Stimulated activated naive B cell treated with anti-CD40 and anti-IgM and Interleukin-4, amounts not matched to agents 10 μg/mL and 1 μg/mL and 100 μg/mL, for 72 hours (primary cell): ENCODE measurements at regions not wholly inside any gene's neighbourhood (a gene's known extent, or its start where the extent isn't known, plus 50 kb on each side); places are given as distances from the start of the nearest gene placed in this dataset.

Experiments used
- ATAC-seq, 2 donors: fragments of 150-1000 bp; cut with Tn5 transposase; replicated peaks; 2 replicates each; pipeline ENCODE4 v1.10.0; 2021; ENCODE audit warnings: moderate library complexity in 1 of 2
- DNase-seq: peaks from one replicate; pipeline ENCODE4 v3.0.0; 2021
- H3K27ac Mint-ChIP-seq: one replicate; pipeline ENCODE4 v1.8.0; 2022; ENCODE audit warnings: mild to moderate bottlenecking, mixed read lengths
- H3K27me3 Mint-ChIP-seq, 2 donors: one replicate each; pipeline ENCODE4 v1.8.0; 2022; ENCODE audit warnings: mixed read lengths in 2 of 2
- H3K36me3 Mint-ChIP-seq, 2 donors: one replicate each; pipeline ENCODE4 v1.8.0; 2022; ENCODE audit warnings: mixed read lengths in 2 of 2, mild to moderate bottlenecking in 1 of 2
- H3K4me1 Mint-ChIP-seq, 2 donors: one replicate each; pipeline ENCODE4 v1.8.0; 2022; ENCODE audit warnings: mixed read lengths in 2 of 2, mild to moderate bottlenecking in 1 of 2
- H3K4me3 Mint-ChIP-seq, 2 donors: one replicate each; pipeline ENCODE4 v1.8.0; 2022; ENCODE audit warnings: mild to moderate bottlenecking in 2 of 2, mixed read lengths in 2 of 2, moderate library complexity in 1 of 2
- H3K9me3 Mint-ChIP-seq, 2 donors: one replicate each; pipeline ENCODE4 v1.8.0; 2022; ENCODE audit warnings: mixed read lengths in 2 of 2, mild to moderate bottlenecking in 1 of 2

DNA sequence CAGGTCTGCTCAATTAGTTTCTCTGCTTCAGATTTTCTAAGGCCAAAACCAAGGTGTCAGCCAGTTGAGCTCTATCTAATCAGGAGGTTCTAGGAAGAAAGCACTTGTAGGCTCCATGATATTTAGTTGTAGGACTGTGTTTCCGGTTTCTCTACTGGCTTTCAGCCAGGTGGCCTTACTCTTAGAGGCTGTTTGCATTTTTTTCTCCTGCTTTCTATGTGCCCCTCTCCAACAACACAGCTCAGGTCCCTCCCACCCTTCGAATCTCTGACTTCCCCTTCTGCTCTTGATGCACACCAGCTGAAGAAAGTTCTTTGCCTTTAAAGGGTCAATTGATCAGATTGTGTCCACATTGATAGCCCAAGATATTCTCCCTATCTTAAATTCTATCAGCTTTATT is 245.2 kb downstream of the RAB28 start:
- Mint-ChIP-seq H3K27ac (no peak overlapping the region), H3K9me3 (peaks cover 3 to 4% of the 10 kb centered on the region in 2 donors), H3K27me3 (no peaks in the 10 kb centered on the region), H3K4me1 (peaks cover 0 to 2% of the 10 kb centered on the region in 2 donors), H3K4me3 (no peak overlapping the region), H3K36me3 (peaks cover 3 to 8% of the 10 kb centered on the region in 2 donors)
- no peak for ATAC-seq
- no peak for DNase-seq

DNA sequence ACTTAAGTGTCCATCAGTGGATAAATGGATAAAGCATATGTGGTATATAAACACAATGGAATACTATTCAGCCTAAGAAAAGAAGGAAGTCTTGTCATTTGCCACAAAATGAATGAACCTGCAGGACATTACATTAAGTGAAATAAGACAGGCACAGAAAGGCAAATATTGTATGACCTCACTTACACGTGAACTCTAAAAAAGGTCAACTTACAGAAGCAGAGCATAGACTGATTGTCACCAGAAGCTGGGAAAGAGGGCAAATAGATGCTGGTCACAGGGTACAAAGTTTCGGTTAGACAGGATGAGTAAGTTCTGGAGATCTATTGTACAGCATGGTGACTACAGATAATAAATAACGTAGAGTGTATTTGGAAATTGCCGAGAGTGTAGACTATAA is 247.7 kb downstream of the RAB28 start:
- peaks cover 4 to 6% of the 10 kb centered on the region in 2 donors for H3K36me3 Mint-ChIP-seq
- peaks cover 0 to 2% of the 10 kb centered on the region in 2 donors for H3K4me1 Mint-ChIP-seq
- peaks cover 12 to 14% of the 10 kb centered on the region in 2 donors for H3K9me3 Mint-ChIP-seq
- no peak for DNase-seq
- H3K4me3 Mint-ChIP-seq, result no peak overlapping the region
- ATAC-seq, result no peak
- no peak overlapping the region for H3K27ac Mint-ChIP-seq
- no peaks in the 10 kb centered on the region for H3K27me3 Mint-ChIP-seq

DNA sequence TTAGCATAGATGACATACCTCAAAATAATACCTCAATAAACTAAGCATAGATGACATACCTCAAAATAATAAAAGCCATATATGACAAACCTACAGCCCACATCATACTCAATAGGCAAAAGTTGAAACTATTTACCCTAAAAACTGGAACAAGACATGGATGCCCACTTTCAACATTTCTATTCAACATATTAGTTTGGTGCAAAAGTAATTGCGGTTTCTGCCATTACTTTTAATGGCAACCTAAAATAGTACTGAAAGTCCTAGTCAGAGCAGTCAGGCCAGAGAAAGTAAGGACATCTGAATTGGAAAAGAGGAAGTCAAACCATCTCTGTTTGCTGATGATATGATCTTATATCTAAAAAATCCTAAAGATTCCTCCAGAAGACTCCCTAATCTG is 250.4 kb downstream of the RAB28 start:
- Mint-ChIP-seq H3K4me1 (peaks cover 0 to 2% of the 10 kb centered on the region in 2 donors), H3K36me3 (peaks cover 12 to 21% of the 10 kb centered on the region in 2 donors), H3K27me3 (no peaks in the 10 kb centered on the region), H3K4me3 (no peak overlapping the region), H3K27ac (no peak overlapping the region), H3K9me3 (peaks cover 25 to 34% of the 10 kb centered on the region in 2 donors)
- ATAC-seq (no peak), DNase-seq (no peak)

DNA sequence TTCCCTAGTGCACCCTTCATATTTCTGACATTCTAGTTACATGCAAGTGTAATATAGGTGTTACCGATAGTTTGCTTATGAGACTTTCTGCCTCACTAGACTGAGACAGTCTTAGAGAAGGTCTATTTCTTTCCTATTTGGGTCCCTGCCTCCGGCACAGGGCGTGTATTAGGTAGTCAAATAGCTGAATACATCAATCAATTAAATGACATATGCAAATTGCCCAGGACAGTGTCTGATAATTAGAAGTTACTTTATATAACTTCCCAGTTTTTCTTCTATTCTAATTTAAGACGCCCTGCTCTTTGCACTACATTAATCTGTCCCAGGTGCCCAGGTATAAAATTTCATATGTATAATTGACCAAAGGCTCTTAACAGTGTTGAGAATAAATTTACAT is 264.2 kb downstream of the RAB28 start:
- peaks cover 7 to 13% of the 10 kb centered on the region in 2 donors for H3K36me3 Mint-ChIP-seq
- ATAC-seq, result no peak

DNA sequence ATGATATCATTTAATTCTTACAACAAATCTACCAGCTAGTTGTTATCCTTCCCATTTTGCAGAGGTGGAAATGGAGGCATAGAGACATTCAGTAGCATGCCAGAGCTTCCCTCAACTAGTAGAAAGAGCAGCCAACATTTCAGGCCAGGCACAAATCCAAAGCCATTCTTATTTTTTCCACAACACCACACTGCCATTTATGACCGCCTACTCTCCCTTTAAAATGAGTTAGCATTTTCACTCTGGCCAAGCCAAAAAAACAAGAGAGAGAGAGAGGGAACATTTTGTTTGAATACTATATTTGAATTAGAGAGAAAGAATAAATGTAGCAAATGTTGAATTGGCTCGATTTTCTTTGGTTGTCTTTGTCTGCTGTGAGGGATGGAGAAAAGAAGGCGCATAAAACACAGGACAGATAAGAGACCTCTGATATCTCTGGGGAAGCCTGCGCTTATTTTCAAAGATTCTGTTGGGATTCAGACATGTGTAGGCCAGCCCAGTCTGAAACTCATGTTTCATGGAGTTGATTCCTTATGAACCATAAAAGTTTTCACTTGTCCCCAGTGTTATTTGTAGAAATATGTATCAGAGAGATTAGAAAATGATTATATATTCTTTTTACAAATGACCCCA is 265.7 kb downstream of the RAB28 start:
- H3K27me3 Mint-ChIP-seq, result no peaks in the 10 kb centered on the region
- H3K4me3 Mint-ChIP-seq, result no peak overlapping the region
- H3K9me3 Mint-ChIP-seq, result peaks cover 7 to 12% of the 10 kb centered on the region in 2 donors
- ATAC-seq, result no peak
- peaks cover 7 to 13% of the 10 kb centered on the region in 2 donors for H3K36me3 Mint-ChIP-seq
- H3K27ac Mint-ChIP-seq, result no peak overlapping the region
- H3K4me1 Mint-ChIP-seq, result no peaks in the 10 kb centered on the region
- no peak for DNase-seq

More for the DNA sequence above, 264.2 kb downstream of the RAB28 start:
- Mint-ChIP-seq H3K4me3 (no peak overlapping the region), H3K9me3 (peaks cover 7 to 12% of the 10 kb centered on the region in 2 donors), H3K4me1 (no peaks in the 10 kb centered on the region), H3K27ac (no peak overlapping the region), H3K27me3 (no peaks in the 10 kb centered on the region)
- DNase-seq, result no peak

DNA sequence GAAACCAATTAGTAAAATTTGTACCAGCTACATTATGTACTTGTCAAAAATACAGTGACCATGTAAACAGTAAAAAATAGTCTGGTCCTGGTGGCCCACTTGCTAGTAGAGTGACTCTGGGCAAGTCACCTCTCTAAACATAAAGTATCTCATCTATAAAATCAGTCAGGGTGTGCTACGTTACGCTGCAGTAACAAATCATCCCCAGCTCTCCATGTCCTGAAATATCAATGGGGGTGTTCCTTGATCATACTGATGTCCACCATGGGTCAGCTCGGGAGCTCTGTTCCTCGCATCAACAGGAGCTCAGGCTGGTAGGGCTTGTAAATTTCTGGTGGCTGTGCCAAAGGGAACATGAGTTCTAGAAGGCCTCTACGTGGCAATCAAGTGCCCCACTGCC is 268.6 kb downstream of the RAB28 start:
- peaks cover 7 to 13% of the 10 kb centered on the region in 2 donors for H3K36me3 Mint-ChIP-seq
- H3K9me3 Mint-ChIP-seq, result peaks cover 7 to 12% of the 10 kb centered on the region in 2 donors
- no peaks in the 10 kb centered on the region for H3K4me1 Mint-ChIP-seq
- no peaks in the 10 kb centered on the region for H3K27me3 Mint-ChIP-seq
- DNase-seq, result no peak
- no peak for ATAC-seq
- no peak overlapping the region for H3K4me3 Mint-ChIP-seq
- H3K27ac Mint-ChIP-seq, result no peak overlapping the region

DNA sequence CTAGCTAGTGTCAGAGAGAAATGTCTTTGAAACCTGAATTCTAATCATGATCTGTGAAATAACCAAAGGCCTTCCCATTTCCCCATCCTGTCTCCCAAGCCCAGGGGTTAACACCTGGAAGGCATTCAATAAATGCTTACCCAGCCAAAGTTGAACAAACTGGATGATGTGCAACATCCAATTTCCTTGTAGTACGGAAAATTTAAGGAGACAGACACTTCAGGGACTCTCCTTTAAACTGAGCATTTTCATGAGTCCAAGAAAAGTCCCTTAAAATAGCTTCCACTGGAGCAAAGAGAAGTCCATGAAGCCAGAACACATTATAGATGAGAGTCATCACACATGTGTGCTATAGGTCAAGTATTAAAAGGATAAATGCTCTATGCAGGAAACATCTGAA is 271.2 kb downstream of the RAB28 start:
- Mint-ChIP-seq H3K27ac (no peak overlapping the region), H3K9me3 (peaks cover 7 to 12% of the 10 kb centered on the region in 2 donors)
- no peak for ATAC-seq

DNA sequence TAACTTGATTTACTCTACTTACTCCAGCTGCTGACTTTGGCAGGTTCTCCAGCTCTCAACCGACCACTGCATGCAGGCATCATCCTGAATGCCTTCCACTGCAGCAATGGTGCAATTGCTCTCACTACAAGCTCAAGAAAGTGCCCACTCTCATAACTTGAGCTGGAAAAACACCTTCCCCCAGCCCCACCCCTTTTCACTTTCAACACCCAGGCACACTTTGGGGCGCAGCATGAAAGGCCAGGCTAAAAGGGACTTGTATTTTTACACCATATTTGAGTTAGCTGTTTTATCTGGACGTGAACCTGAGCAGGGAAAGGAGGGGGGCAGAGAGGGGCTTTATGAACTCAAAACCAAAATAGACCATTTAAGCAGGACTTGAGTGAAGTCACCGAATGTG is 274.5 kb downstream of the RAB28 start:
- Mint-ChIP-seq H3K4me3 (no peak overlapping the region), H3K9me3 (no peaks in the 10 kb centered on the region), H3K27me3 (no peaks in the 10 kb centered on the region), H3K27ac (no peak overlapping the region), H3K36me3 (no peaks in the 10 kb centered on the region), H3K4me1 (no peaks in the 10 kb centered on the region)
- DNase-seq (no peak), ATAC-seq (no peak)

More for the DNA sequence above, 271.2 kb downstream of the RAB28 start:
- DNase-seq, result no peak
- H3K36me3 Mint-ChIP-seq, result peaks cover 7 to 13% of the 10 kb centered on the region in 2 donors
- H3K4me3 Mint-ChIP-seq, result no peak overlapping the region
- H3K4me1 Mint-ChIP-seq, result no peaks in the 10 kb centered on the region
- H3K27me3 Mint-ChIP-seq, result no peaks in the 10 kb centered on the region

DNA sequence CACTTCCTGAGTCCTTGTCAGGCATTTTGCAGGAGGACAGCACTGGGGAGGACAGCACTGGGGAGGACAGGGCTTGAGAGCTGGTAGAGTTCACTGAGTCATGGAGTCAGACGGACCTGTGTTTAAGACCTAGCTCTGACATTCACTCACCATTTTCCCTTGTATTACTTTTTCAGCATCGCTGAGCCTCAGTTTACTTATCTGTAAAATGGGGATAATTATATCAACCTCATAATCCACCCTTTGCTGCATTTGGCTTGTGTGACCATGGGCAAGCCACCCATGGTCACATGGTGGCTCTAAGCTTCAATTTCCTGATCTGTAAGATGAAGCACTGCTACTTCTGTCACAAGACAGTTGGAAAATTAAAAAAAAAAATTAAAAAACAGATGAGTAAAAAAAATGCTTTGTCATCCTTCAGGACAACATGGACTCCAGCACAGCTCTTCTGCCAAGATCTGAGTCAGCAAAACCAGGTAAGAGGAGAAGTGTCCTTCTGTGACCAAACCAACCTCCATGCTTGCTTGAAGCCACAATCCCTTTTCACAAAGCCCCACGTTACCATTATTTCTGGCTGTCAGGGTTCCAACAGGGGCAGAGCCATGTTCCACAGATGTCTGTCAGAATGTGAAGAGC is 275.5 kb downstream of the RAB28 start:
- H3K9me3 Mint-ChIP-seq, result no peaks in the 10 kb centered on the region
- H3K36me3 Mint-ChIP-seq, result no peaks in the 10 kb centered on the region
- H3K4me1 Mint-ChIP-seq, result no peaks in the 10 kb centered on the region
- no peak for DNase-seq
- no peaks in the 10 kb centered on the region for H3K27me3 Mint-ChIP-seq
- no peak overlapping the region for H3K27ac Mint-ChIP-seq
- ATAC-seq, result no peak
- no peak overlapping the region for H3K4me3 Mint-ChIP-seq

DNA sequence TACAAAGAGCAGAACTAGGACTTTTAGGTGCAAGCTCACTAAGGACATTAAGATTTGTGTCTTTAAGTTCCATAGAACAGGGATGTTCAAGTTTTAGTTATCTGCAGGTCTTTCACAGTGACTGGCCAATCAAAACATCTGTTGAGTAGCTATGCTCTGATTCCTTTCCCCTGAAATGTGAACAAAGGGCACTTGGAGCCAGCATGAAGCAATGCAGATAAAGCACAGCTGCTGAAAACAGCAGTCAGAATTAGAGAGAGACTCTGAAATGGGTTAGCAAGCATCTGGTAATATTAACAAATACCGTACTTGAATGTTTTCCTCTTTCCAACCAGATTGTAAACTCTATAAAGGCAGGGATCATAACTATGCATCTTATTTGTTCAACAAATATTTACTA is 276.9 kb downstream of the RAB28 start:
- no peaks in the 10 kb centered on the region for H3K36me3 Mint-ChIP-seq
- ATAC-seq, result no peak

DNA sequence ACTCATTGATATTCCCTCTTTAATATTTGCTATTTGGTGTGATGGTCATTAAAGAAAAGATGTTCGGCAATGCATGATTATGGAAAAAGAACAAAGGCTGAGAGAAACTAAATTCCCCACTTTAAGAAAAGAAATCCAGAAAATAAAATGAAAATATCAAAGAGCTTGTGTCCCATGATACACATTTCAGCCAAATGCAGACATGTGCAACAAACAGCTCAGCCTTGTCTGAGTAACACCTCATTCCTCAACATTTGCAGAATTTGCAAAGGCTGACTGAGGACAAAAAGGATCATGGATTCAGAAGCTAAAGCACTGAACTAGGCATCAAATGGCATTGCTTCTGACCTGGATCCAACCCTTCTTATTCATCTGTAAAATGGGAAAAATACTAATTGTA is 281.0 kb downstream of the RAB28 start:
- H3K27me3 Mint-ChIP-seq, result no peaks in the 10 kb centered on the region
- peaks cover 0 to 3% of the 10 kb centered on the region in 2 donors for H3K36me3 Mint-ChIP-seq
- no peaks in the 10 kb centered on the region for H3K4me1 Mint-ChIP-seq
- no peak overlapping the region for H3K27ac Mint-ChIP-seq
- ATAC-seq (no peak), DNase-seq (no peak)
- H3K9me3 Mint-ChIP-seq, result no peaks in the 10 kb centered on the region
- no peak overlapping the region for H3K4me3 Mint-ChIP-seq

More for the DNA sequence above, 276.9 kb downstream of the RAB28 start:
- no peaks in the 10 kb centered on the region for H3K27me3 Mint-ChIP-seq
- no peak overlapping the region for H3K4me3 Mint-ChIP-seq
- H3K27ac Mint-ChIP-seq, result no peak overlapping the region
- DNase-seq, result no peak
- H3K9me3 Mint-ChIP-seq, result no peaks in the 10 kb centered on the region
- H3K4me1 Mint-ChIP-seq, result no peaks in the 10 kb centered on the region

DNA sequence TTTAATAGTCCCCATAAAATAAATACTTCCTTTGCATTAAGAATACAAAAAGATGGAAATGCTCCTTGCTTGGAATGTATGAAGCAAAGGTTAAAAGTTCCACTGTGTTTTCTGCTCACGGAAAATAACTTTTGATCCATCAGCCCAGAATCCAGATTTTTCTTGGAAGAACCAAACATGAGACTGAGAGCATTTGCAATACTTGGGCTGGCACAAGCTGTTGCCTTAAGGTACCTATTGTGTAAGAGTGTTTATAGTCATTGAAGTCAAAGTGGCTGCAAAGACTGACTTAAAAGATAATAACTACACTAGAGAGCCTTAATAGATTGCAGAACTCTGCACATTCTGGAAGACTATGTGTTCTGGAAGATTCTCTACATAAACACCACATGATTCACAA is 281.4 kb downstream of the RAB28 start:
- Mint-ChIP-seq H3K4me1 (no peaks in the 10 kb centered on the region), H3K27me3 (no peaks in the 10 kb centered on the region), H3K9me3 (no peaks in the 10 kb centered on the region), H3K36me3 (peaks cover 0 to 3% of the 10 kb centered on the region in 2 donors), H3K27ac (no peak overlapping the region), H3K4me3 (no peak overlapping the region)
- ATAC-seq (no peak), DNase-seq (no peak)

DNA sequence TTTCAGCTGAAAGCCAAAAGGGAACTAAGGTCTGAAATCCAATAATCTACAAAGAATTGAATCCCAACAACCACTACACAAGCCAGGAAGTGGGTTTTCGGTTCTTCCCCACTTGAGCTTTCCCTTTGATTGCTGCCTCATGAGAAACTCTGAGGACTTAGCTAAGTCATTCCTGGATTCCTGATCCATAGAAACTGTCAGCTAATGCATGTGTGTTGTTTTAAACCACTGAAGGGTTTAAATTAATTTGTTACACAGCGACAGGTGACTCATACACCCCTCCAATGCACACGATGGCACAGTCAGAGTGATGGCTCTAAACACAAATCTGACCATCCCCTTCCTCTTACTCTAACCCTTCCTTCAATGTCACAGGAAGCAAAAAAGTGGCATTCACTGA is 282.9 kb downstream of the RAB28 start:
- DNase-seq, result no peak
- Mint-ChIP-seq H3K4me1 (no peaks in the 10 kb centered on the region), H3K27me3 (no peaks in the 10 kb centered on the region), H3K27ac (no peak overlapping the region), H3K9me3 (no peaks in the 10 kb centered on the region), H3K4me3 (no peak overlapping the region), H3K36me3 (peaks cover 0 to 6% of the 10 kb centered on the region in 2 donors)
- no peak for ATAC-seq

DNA sequence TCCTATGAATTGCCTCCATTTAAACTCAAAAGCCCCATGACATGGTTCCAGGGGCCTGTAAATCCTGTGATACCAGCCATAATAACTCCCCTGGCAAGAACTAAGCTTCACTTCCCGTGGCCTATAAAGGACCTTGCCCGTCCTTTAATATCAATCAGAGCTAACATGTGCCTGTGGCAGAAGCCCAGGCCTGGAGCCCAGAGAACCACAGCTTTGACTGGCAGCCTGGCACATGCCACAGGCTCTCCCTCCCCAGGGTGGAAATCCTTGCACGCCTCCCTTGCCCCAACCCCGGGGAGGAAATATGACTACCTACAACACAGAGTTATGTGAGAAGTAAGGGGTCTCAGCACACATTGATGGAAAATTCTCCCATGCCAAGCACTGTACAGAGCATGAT is 287.4 kb downstream of the RAB28 start:
- H3K27ac Mint-ChIP-seq, result no peak overlapping the region
- H3K4me1 Mint-ChIP-seq, result no peaks in the 10 kb centered on the region
- H3K36me3 Mint-ChIP-seq, result peaks cover 3 to 16% of the 10 kb centered on the region in 2 donors
- H3K4me3 Mint-ChIP-seq, result no peak overlapping the region
- DNase-seq (no peak), ATAC-seq (no peak)
- H3K9me3 Mint-ChIP-seq, result peaks cover 5 to 7% of the 10 kb centered on the region in 2 donors
- H3K27me3 Mint-ChIP-seq, result no peaks in the 10 kb centered on the region

DNA sequence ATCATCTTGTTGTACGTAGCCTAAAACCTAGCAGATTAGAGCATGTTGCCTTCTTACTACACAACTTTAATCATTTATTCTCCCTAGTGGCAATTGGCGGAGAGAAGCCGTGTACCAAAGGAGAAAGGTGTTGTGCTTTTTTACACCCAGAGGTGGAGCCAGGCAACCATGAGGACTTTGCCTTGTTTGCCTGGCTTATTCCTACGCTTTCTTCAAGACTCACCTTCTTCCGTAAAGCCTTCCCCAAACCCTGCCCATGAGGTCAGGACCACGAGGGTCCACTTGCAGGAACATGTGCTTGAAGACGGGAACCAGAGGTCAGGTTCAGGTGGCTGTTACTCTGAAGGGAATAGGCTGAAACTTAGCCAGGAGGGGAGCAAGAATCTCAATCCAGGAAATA is 290.5 kb downstream of the RAB28 start:
- Mint-ChIP-seq H3K9me3 (peaks cover 5 to 7% of the 10 kb centered on the region in 2 donors), H3K36me3 (peaks cover 3 to 13% of the 10 kb centered on the region in 2 donors), H3K4me3 (no peak overlapping the region), H3K27me3 (no peaks in the 10 kb centered on the region), H3K27ac (no peak overlapping the region), H3K4me1 (no peaks in the 10 kb centered on the region)
- ATAC-seq, result no peak
- no peak for DNase-seq
